NCI-H748 (cell line): ENCODE measurements at regions not wholly inside any gene's neighbourhood (a gene's known extent, or its start where the extent isn't known, plus 50 kb on each side); places are given as distances from the start of the nearest gene placed in this dataset.

ENCODE experiments used
- DNase-seq: peaks from one replicate; lab custom pipeline; 2025; ENCODE audit not compliant: unreplicated experiment; lab: John Stamatoyannopoulos, UW

- DNase-seq, result no peak
Measured at GRCh38 chr7:156080046-156080445, 267.8 kb upstream of the SHH start.

GRCh38 chr7:156079156-156079555 lies 266.9 kb upstream of the SHH start:
- no peak for DNase-seq

- no peak for DNase-seq
Measured at GRCh38 chr7:156074982-156075615, 262.8 kb upstream of the SHH start.

GRCh38 chr7:156074084-156074483 lies 261.8 kb upstream of the SHH start:
- DNase-seq, result peak; percentile 42

- DNase-seq, result peak; percentile 96
Measured at GRCh38 chr7:156073366-156074052, 261.2 kb upstream of the SHH start.

- DNase-seq, result no peak
Measured at GRCh38 chr7:156071612-156072011, 259.3 kb upstream of the SHH start.

- DNase-seq, result no peak
Measured at GRCh38 chr7:156069891-156070290, 257.6 kb upstream of the SHH start.

- DNase-seq, result no peak
Measured at GRCh38 chr7:156067156-156067555, 254.9 kb upstream of the SHH start.

GRCh38 chr7:156065400-156065799 lies 253.1 kb upstream of the SHH start:
- peak; percentile 47 for DNase-seq

- DNase-seq, result peak; percentile 73
Measured at GRCh38 chr7:156064971-156065386, 252.7 kb upstream of the SHH start.

GRCh38 chr7:156063241-156063810 lies 251.1 kb upstream of the SHH start:
- DNase-seq, result no peak

GRCh38 chr7:156062286-156062685 lies 250.0 kb upstream of the SHH start:
- DNase-seq, result no peak

GRCh38 chr7:156061689-156062255 lies 249.5 kb upstream of the SHH start:
- DNase-seq, result no peak

GRCh38 chr7:156060925-156061324 lies 248.7 kb upstream of the SHH start:
- no peak for DNase-seq

GRCh38 chr7:156059369-156059768 lies 247.1 kb upstream of the SHH start:
- no peak for DNase-seq

GRCh38 chr7:156058248-156058647 lies 246.0 kb upstream of the SHH start:
- DNase-seq, result no peak

- DNase-seq, result no peak
Measured at GRCh38 chr7:156056534-156056933, 244.3 kb upstream of the SHH start.

- DNase-seq, result no peak
Measured at GRCh38 chr7:156055206-156055822, 243.1 kb upstream of the SHH start.

GRCh38 chr7:156051884-156052283 lies 239.6 kb upstream of the SHH start:
- no peak for DNase-seq

- DNase-seq, result no peak
Measured at GRCh38 chr7:156050636-156051569, 238.6 kb upstream of the SHH start.

GRCh38 chr7:156049366-156049765 lies 237.1 kb upstream of the SHH start:
- no peak for DNase-seq
